ENCODE measurements at regions not wholly inside any gene's neighbourhood (a gene's known extent, or its start where the extent isn't known, plus 50 kb on each side); places are given as distances from the start of the nearest gene placed in this dataset.
A peak's percentile ranks its signal among the peaks of the same experiment; 100 is the strongest.
"Not testable (repeated sequence)": the region's sequence is repeated elsewhere in the genome, so short reads cannot be mapped to it uniquely, and the experiment has no call there.

- no peaks in the 10 kb centered on the region for H3K27me3 ChIP-seq
- H3K79me2 ChIP-seq = no peaks in the 10 kb centered on the region
- no peaks in the 10 kb centered on the region for H3K4me1 ChIP-seq (ENCODE audit: insufficient read depth)
- H3K36me3 ChIP-seq (replicated peaks; ENCODE audit: insufficient read depth, low read depth) = no peaks in the 10 kb centered on the region
- no peaks in the 10 kb centered on the region for H3K9me3 ChIP-seq (ENCODE audit: low read depth)
- H2AFZ ChIP-seq = no peak overlapping the region
- H3K4me2 ChIP-seq = no peak overlapping the region
- no peaks in the 10 kb centered on the region for H4K20me1 ChIP-seq (ENCODE audit: insufficient read depth, poor library complexity, severe bottlenecking)
- no peak overlapping the region for H3K27ac ChIP-seq
- H3K4me3 ChIP-seq = no peak overlapping the region
- 83% methylated on average over 2 of the region's 2 CpGs for WGBS (ENCODE audit: low lambda C conversion rate, missing lambda C conversion rate)
- no peaks in the 10 kb centered on the region for H3K9me2 ChIP-seq (replicated peaks; ENCODE audit: insufficient read depth)
- no peak for TF ChIP-seq EZH2phosphoT487 (IDR thresholded peaks at IDR 0.05; ENCODE audit: low read depth, severe bottlenecking, unreplicated experiment)
- TF ChIP-seq CTCF (IDR thresholded peaks at IDR 0.05; ENCODE audit: poor library complexity) = no peak
- no peak for TF ChIP-seq EZH2 (IDR thresholded peaks at IDR 0.05; ENCODE audit: borderline replicate concordance)
- DNase-seq (ENCODE audit: low spot score) = no peak
Observed at GRCh38 chr7:12493863-12494686, 76.4 kb upstream of the SCIN start.

DNA sequence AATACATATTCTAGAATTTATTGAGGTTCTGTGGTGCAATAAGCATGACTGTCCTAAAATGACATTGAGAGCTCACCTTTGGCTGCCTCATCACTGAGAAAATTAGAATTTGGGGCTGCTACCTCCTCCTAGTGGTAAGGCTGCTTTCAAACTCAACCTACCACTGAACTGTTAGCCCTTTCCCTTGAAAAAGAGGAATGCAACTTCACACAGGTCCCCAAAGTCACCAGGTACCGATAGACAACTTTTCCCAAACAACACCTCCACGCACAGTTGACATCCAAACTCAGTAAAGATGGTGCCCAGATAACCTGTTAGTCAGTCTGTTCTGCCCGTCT lies 75.9 kb upstream of the SCIN start:
- no peak overlapping the region for H3K27ac ChIP-seq
- no peaks in the 10 kb centered on the region for H3K27me3 ChIP-seq
- H3K79me2 ChIP-seq = no peaks in the 10 kb centered on the region
- no peak overlapping the region for H3K4me2 ChIP-seq
- no peak for TF ChIP-seq CTCF (IDR thresholded peaks at IDR 0.05; ENCODE audit: poor library complexity)
- TF ChIP-seq EZH2phosphoT487 (IDR thresholded peaks at IDR 0.05; ENCODE audit: low read depth, severe bottlenecking, unreplicated experiment) = no peak
- TF ChIP-seq EZH2 (IDR thresholded peaks at IDR 0.05; ENCODE audit: borderline replicate concordance) = no peak
- DNase-seq (ENCODE audit: low spot score) = no peak
- H3K4me3 ChIP-seq = no peak overlapping the region
- 93% methylated on average over 3 of the region's 3 CpGs for WGBS (ENCODE audit: low lambda C conversion rate, missing lambda C conversion rate)
- H4K20me1 ChIP-seq (ENCODE audit: insufficient read depth, poor library complexity, severe bottlenecking) = no peaks in the 10 kb centered on the region
- no peaks in the 10 kb centered on the region for H3K9me3 ChIP-seq (ENCODE audit: low read depth)
- no peaks in the 10 kb centered on the region for H3K9me2 ChIP-seq (replicated peaks; ENCODE audit: insufficient read depth)
- no peaks in the 10 kb centered on the region for H3K4me1 ChIP-seq (ENCODE audit: insufficient read depth)
- H2AFZ ChIP-seq = no peak overlapping the region
- H3K36me3 ChIP-seq (replicated peaks; ENCODE audit: insufficient read depth, low read depth) = no peaks in the 10 kb centered on the region

GRCh38 chr7:12496901-12497674 lies 73.4 kb upstream of the SCIN start:
- not testable (repeated sequence) for H3K27me3 ChIP-seq; H4K20me1 ChIP-seq (ENCODE audit: insufficient read depth, poor library complexity, severe bottlenecking); H3K36me3 ChIP-seq (replicated peaks; ENCODE audit: insufficient read depth, low read depth); H3K4me3 ChIP-seq; H3K4me1 ChIP-seq (ENCODE audit: insufficient read depth); H3K9me3 ChIP-seq (ENCODE audit: low read depth); H3K79me2 ChIP-seq; H3K27ac ChIP-seq; H2AFZ ChIP-seq; H3K9me2 ChIP-seq (replicated peaks; ENCODE audit: insufficient read depth)
- peak; percentile 67 for TF ChIP-seq CTCF (IDR thresholded peaks at IDR 0.05; ENCODE audit: poor library complexity)
- H3K4me2 ChIP-seq = peak overlapping the region; percentile 33
- WGBS (ENCODE audit: low lambda C conversion rate, missing lambda C conversion rate) = 65% methylated on average over 23 of the region's 31 CpGs
- peak; percentile 68 for DNase-seq (ENCODE audit: low spot score)

Data from hepatocyte (in vitro differentiated cells).